HepG2 (cell line): ENCODE measurements at regions not wholly inside any gene's neighbourhood (a gene's known extent, or its start where the extent isn't known, plus 50 kb on each side); places are given as distances from the start of the nearest gene placed in this dataset.
"Not testable (repeated sequence)": the region's sequence is repeated elsewhere in the genome, so short reads cannot be mapped to it uniquely, and the experiment has no call there.

ENCODE experiments used
- ARID3A ChIP-seq: IDR thresholded peaks from 2 replicates; pipeline ENCODE4 v1.6.1; 2012; ENCODE audit warnings: low read depth, low read length, improper control_type of control experiment
- CHD2 ChIP-seq: IDR thresholded peaks from 2 replicates; pipeline ENCODE4 v1.6.1; 2011; ENCODE audit warnings: low read depth, low read length, improper control_type of control experiment
- EZH2 ChIP-seq: conservative IDR thresholded peaks from 2 replicates; pipeline ENCODE4 v1.6.1; 2012; ENCODE audit warnings: mild to moderate bottlenecking, low read depth, low read length, moderate library complexity
- FOSL2 ChIP-seq: sonication (generic); formaldehyde crosslinking; IDR thresholded peaks from 2 replicates; pipeline ENCODE4 v1.4.0; 2020; ENCODE audit warnings: missing genetic modification reagents
- MYC ChIP-seq: sonication (generic); formaldehyde crosslinking; IDR thresholded peaks from 2 replicates; pipeline ENCODE4 v1.9.0; 2021; ENCODE audit warnings: missing genetic modification reagents, borderline replicate concordance
- NCOA1 ChIP-seq: sonication (generic); formaldehyde crosslinking; IDR thresholded peaks from 2 replicates; pipeline ENCODE4 v1.9.0; 2021; ENCODE audit warnings: missing genetic modification reagents
- SALL2 ChIP-seq: sonication (generic); formaldehyde crosslinking; IDR thresholded peaks from 2 replicates; pipeline ENCODE4 v1.8.1; 2023; ENCODE audit warnings: mild to moderate bottlenecking, missing genetic modification reagents, inconsistent platforms
- WIZ ChIP-seq: sonication (generic); formaldehyde crosslinking; IDR thresholded peaks from 2 replicates; pipeline ENCODE4 v1.5.1; 2020; ENCODE audit warnings: mild to moderate bottlenecking, missing genetic modification reagents
- ZNF639 ChIP-seq: conservative IDR thresholded peaks from 2 replicates; pipeline ENCODE4 v1.6.1; 2018; ENCODE audit warnings: missing genetic modification reagents

- TF ChIP-seq MYC (CRISPR knock-in tag); NCOA1 (CRISPR knock-in tag); WIZ; EZH2; CHD2; FOSL2 (CRISPR knock-in tag); SALL2 (CRISPR knock-in tag); ZNF639 (CRISPR knock-in tag); ARID3A: not testable (repeated sequence)
These were observed 158.0 kb downstream of the RNF144B start for GRCh38 chr6:18545142-18545541.
